ENCODE measurements at regions not wholly inside any gene's neighbourhood (a gene's known extent, or its start where the extent isn't known, plus 50 kb on each side); places are given as distances from the start of the nearest gene placed in this dataset.

DNA sequence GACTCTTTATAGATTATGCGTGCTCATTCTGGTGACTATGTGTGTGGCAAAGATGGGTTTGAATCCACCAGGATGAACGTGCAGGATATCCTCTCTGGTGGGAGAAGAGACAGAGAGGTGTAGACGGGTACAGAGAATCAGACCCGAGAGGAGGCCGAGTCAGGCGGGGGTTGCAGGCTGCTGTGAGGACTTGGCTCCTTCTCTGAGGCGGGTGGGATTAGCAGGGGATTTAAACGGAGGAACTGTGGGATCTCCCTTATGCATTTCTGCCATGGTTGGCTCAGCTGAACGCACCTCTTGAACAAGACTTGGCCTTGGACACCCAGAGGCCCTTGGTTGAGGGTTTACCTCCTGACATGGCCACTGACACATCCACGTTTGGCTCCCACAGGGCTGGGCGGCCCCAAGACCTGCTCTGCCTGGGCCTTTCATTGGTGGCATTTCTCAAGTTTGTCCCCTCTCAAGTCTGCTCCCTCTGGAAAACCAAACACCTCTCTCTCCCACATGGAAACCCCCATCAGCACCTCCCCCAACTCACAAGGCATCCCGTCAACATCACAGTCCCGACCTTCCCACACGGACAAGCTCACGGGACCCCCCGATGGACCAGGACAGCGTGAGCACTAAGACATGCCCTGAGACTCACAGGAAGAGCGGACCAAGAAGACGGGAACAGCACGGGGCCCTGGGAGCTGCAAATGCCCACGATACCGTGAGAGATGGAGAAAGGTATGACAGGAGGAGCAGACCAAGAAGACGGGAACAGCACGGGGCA lies 158.3 kb downstream of the RTP5 start:
- no peak for TF ChIP-seq REST (IDR thresholded peaks at IDR 0.05; ENCODE audit: insufficient read depth in 1 of 2, low read depth in 2 of 2, low read length in 2 of 2)
- no peak for TF ChIP-seq POLR2AphosphoS5 (IDR thresholded peaks at IDR 0.05; ENCODE audit: low read depth, low read length)
